ENCODE measurements at regions not wholly inside any gene's neighbourhood (a gene's known extent, or its start where the extent isn't known, plus 50 kb on each side); places are given as distances from the start of the nearest gene placed in this dataset.

DNA sequence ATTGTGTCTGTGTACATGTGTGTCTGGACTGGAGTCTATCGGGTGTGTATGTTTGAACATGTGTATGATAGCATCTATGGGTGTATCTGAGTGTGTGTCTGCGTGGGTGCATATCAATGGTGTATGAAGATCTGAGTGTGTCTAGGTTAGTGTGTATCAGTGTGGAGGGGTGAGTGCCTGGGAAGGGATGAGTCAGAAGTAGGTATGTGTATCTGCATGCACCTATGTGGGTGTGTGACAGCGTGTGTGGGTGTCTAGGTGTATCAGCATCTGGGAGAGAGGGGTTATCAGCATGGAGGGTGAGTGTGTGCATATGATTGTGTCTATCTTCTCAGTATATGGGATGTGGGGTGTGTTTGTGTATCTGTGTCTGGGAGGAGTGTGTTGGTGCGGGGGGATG lies 58.2 kb upstream of the LHX1 start:
- H3K27ac ChIP-seq (ENCODE audit: low read length): no peak overlapping the region
- peaks cover 4% of the 10 kb centered on the region; the same call in 1 of the 2 replicates for H3K4me1 ChIP-seq (ENCODE audit: insufficient read depth, low read length)
- H3K9ac ChIP-seq (ENCODE audit: low read depth, low read length): no peak overlapping the region
- peaks cover 6% of the 10 kb centered on the region for H3K9me3 ChIP-seq (ENCODE audit: insufficient read depth, low read depth, low read length)
- H3K27me3 ChIP-seq (ENCODE audit: insufficient read depth, low read length): no peaks in the 10 kb centered on the region
- no peaks in the 10 kb centered on the region for H3K36me3 ChIP-seq (ENCODE audit: insufficient read depth, low read depth, low read length)
- no peak overlapping the region for H3K4me3 ChIP-seq (ENCODE audit: low read length)

DNA sequence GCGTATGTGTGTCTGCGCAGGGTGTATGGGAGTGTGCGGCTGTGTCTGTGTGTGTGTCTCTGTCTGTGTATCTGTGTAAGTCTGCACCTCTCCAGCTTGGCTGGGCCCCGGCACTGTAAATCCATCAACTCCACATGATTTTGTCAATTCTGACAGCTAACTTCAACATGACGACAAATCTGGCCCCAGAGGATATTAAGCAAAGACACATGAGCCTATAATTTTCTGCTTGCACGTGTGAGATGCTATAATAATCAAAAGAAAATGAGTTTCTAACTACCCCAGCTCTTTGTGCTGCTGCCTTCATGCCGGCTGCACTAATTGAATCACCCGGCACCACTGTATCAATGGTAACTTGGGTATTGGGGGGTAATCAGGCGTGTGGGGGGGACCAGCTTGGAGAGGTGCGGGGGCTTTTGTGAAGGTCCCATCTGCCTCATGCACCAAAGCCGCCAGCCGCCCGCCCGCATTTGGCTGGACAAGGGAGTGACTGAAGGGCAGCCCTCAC lies 57.6 kb upstream of the LHX1 start:
- peaks cover 4% of the 10 kb centered on the region; the same call in 1 of the 2 replicates for H3K4me1 ChIP-seq (ENCODE audit: insufficient read depth, low read length)
- H3K4me3 ChIP-seq (ENCODE audit: low read length): no peak overlapping the region
- H3K36me3 ChIP-seq (ENCODE audit: insufficient read depth, low read depth, low read length): no peaks in the 10 kb centered on the region
- H3K9me3 ChIP-seq (ENCODE audit: insufficient read depth, low read depth, low read length): peaks cover 6% of the 10 kb centered on the region
- H3K9ac ChIP-seq (ENCODE audit: low read depth, low read length): no peak overlapping the region
- H3K27ac ChIP-seq (ENCODE audit: low read length): no peak overlapping the region
- H3K27me3 ChIP-seq (ENCODE audit: insufficient read depth, low read length): no peaks in the 10 kb centered on the region; the same call in 1 of the 2 replicates

DNA sequence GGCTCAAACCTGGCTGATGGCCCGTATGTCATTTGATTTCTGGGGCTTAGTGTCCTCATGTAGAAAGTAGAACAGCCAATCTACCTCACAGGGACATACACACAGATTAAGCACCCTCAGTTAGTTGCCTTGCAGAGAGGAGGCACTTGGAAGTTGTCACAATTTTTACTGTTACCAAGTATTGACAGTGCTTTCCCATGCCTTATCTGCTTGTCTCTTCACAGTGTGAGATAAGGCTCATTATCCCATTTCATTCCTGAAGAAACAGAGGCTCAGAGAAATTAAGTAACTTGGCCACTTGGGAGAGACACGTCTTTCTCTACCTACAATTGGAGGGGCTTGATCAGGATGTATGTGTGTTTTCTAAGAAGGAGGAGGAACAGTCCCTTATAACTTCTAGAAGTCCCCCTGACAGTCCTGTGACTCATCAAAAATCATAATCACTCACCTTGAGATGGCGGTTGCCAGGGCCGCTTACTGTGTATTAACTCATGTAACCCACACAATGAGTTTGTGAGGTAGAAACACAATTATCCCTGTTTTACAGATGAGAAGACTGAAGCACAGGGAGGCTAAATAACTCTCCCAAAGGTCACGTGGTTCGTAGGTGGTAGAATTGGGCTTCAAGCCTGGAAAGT lies 56.9 kb upstream of the LHX1 start:
- Histone ChIP-seq H3K4me3 (ENCODE audit: low read length) (no peak overlapping the region), H3K27ac (ENCODE audit: low read length) (no peak overlapping the region), H3K9me3 (ENCODE audit: insufficient read depth, low read depth, low read length) (peaks cover 6% of the 10 kb centered on the region), H3K36me3 (ENCODE audit: insufficient read depth, low read depth, low read length) (no peaks in the 10 kb centered on the region), H3K27me3 (ENCODE audit: insufficient read depth, low read length) (no peaks in the 10 kb centered on the region; the same call in 1 of the 2 replicates), H3K4me1 (ENCODE audit: insufficient read depth, low read length) (peaks cover 4% of the 10 kb centered on the region; the same call in 1 of the 2 replicates), H3K9ac (ENCODE audit: low read depth, low read length) (no peak overlapping the region)

- no peaks in the 10 kb centered on the region; the same call in 1 of the 2 replicates for H3K4me1 ChIP-seq (ENCODE audit: insufficient read depth, low read length)
- H3K9ac ChIP-seq (ENCODE audit: low read depth, low read length): no peak overlapping the region
- peaks cover 6% of the 10 kb centered on the region for H3K9me3 ChIP-seq (ENCODE audit: insufficient read depth, low read depth, low read length)
- H3K36me3 ChIP-seq (ENCODE audit: insufficient read depth, low read depth, low read length): no peaks in the 10 kb centered on the region
- no peak overlapping the region for H3K4me3 ChIP-seq (ENCODE audit: low read length)
- no peaks in the 10 kb centered on the region; the same call in 1 of the 2 replicates for H3K27me3 ChIP-seq (ENCODE audit: insufficient read depth, low read length)
- no peak overlapping the region for H3K27ac ChIP-seq (ENCODE audit: low read length)
These were observed 56.0 kb upstream of the LHX1 start for GRCh38 chr17:36881323-36881722.

- Histone ChIP-seq H3K36me3 (ENCODE audit: insufficient read depth, low read depth, low read length) (no peaks in the 10 kb centered on the region), H3K4me3 (ENCODE audit: low read length) (peak overlapping the region; percentile 45; the same call in 1 of the 2 replicates), H3K27me3 (ENCODE audit: insufficient read depth, low read length) (peaks cover 5% of the 10 kb centered on the region), H3K9me3 (ENCODE audit: insufficient read depth, low read depth, low read length) (peaks cover 6% of the 10 kb centered on the region), H3K9ac (ENCODE audit: low read depth, low read length) (no peak overlapping the region; the same call in 1 of the 2 replicates), H3K27ac (ENCODE audit: low read length) (no peak overlapping the region), H3K4me1 (ENCODE audit: insufficient read depth, low read length) (no peaks in the 10 kb centered on the region; the same call in 1 of the 2 replicates)
These were observed 52.7 kb upstream of the LHX1 start for GRCh38 chr17:36884495-36885152.

DNA sequence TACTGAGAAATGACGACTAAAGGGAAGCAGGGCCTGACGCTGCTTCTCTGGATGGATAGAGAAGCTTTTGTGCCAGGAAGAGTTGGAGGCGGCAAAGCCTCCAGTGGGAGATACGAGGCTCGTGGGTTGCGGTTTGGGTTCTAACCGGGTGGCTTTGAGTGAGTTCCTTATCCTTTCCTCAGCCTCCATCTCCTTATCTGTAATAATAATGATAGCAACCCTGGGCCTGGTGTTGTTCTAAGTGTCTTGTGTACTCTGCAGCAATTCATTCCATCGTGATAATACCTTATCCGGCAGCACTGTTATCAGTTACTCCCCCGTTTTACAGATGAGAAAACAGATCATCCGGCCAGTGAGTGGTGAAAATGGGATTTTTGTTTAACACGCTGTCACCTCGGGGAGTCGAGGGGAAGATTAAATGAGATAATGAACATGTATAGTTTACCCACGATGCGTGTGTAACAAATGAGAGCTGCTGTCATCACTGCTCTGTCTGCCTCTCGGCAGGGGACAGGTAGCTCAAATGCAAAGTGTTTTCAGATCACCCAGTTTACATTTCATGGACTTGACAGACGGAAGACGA lies 52.0 kb upstream of the LHX1 start:
- Histone ChIP-seq H3K9ac (ENCODE audit: low read depth, low read length) (no peak overlapping the region; the same call in 1 of the 2 replicates), H3K27ac (ENCODE audit: low read length) (no peak overlapping the region), H3K27me3 (ENCODE audit: insufficient read depth, low read length) (peaks cover 5% of the 10 kb centered on the region), H3K36me3 (ENCODE audit: insufficient read depth, low read depth, low read length) (no peaks in the 10 kb centered on the region), H3K4me1 (ENCODE audit: insufficient read depth, low read length) (no peaks in the 10 kb centered on the region; the same call in 1 of the 2 replicates), H3K4me3 (ENCODE audit: low read length) (no peak overlapping the region; the same call in 1 of the 2 replicates), H3K9me3 (ENCODE audit: insufficient read depth, low read depth, low read length) (peaks cover 6% of the 10 kb centered on the region)

DNA sequence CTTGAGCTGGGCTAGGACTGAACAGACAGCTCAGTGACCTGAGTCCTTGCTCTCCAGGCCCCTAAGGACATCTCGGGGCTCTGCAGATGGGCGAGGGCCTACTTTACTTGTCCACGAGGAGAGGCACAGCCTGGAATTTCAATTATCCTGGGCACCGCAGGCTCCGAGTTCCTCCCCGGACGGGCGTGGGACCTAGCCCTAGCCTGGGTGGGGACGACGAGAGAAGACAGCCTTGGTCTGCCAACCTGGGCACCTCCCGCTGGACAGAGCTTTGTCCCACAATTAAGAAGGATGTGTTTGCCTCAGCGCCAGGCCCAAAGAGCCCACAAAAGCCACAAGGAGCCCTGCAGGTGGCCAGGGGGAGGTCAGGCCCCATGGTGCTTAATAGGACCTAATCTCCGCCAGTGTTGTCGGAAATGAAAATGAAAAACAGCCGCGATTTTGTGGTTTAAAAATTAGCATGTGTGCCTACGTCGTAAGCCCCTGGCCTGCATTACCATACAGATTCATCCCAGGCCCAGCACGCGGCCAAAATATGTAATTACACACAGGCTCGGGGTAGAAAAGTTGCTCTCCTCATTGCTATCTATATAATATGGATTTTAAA lies 51.4 kb upstream of the LHX1 start:
- Histone ChIP-seq H3K9ac (ENCODE audit: low read depth, low read length) (no peak overlapping the region), H3K4me1 (ENCODE audit: insufficient read depth, low read length) (no peaks in the 10 kb centered on the region; the same call in 1 of the 2 replicates), H3K9me3 (ENCODE audit: insufficient read depth, low read depth, low read length) (peaks cover 6% of the 10 kb centered on the region), H3K27me3 (ENCODE audit: insufficient read depth, low read length) (peaks cover 5% of the 10 kb centered on the region), H3K4me3 (ENCODE audit: low read length) (no peak overlapping the region), H3K27ac (ENCODE audit: low read length) (no peak overlapping the region), H3K36me3 (ENCODE audit: insufficient read depth, low read depth, low read length) (no peaks in the 10 kb centered on the region)

Measured in iPS-20b (cell line).